ENCODE measurements at regions not wholly inside any gene's neighbourhood (a gene's known extent, or its start where the extent isn't known, plus 50 kb on each side); places are given as distances from the start of the nearest gene placed in this dataset.

GRCh38 chr12:124365726-124366430 lies 71.0 kb downstream of the RFLNA start (continued):
- TF ChIP-seq ZBTB33 (IDR thresholded peaks at IDR 0.05; ENCODE audit: extremely low read depth, insufficient replicate concordance, low read length) (no peak), SRF (IDR thresholded peaks at IDR 0.05; ENCODE audit: low read depth) (no peak), ELF1 (IDR thresholded peaks at IDR 0.05; ENCODE audit: borderline replicate concordance, low read depth) (no peak), CBX3 (IDR thresholded peaks at IDR 0.05; ENCODE audit: low read depth) (no peak), ZFX (IDR thresholded peaks at IDR 0.05) (no peak)
